K562 (cell line): ENCODE measurements at regions not wholly inside any gene's neighbourhood (a gene's known extent, or its start where the extent isn't known, plus 50 kb on each side); places are given as distances from the start of the nearest gene placed in this dataset.

Experiments
- ATAC-seq: fragments of 200-7000 bp; cut with Tn5 transposase; 3 replicates; pipeline ENCODE4 v1.9.1; 2020; ENCODE audit warnings: moderate library complexity
- BruUV-seq: library from RNA; stranded (reverse); fragments of 400-500 nt; replicated peaks from 2 replicates; lab custom pipeline; 2021; lab: Mats Ljungman, UMichigan
- CTCF ChIA-PET: fragments of 300-600 bp; formaldehyde crosslinking; extraction: SDS; loops from one replicate; lab custom pipeline; 2021; ENCODE audit warnings: low intra/inter-chr PET ratio; lab: Yijun Ruan, JAX
- POLR2A ChIA-PET: fragments of 300-600, 350-650 bp; sonication (Branson Sonifier 250); formaldehyde crosslinking; extraction: SDS; loops from one replicate; lab custom pipeline; 2021; ENCODE audit warnings: antibody characterized with exemption, inconsistent platforms; lab: Yijun Ruan, JAX
- DNase-seq, 4 experiments: peaks; one replicate each; pipeline versions ENCODE4 v3.0.0 to v3.0.0-alpha.2; 2011 to 2018; ENCODE audit warnings: low spot score in 3 of 4, mixed read lengths in 3 of 4; ENCODE audit errors: extremely low read depth in 1 of 4
- FAIRE-seq: peaks from 2 replicates; lab custom pipeline; 2011; peaks lifted over from hg19 to GRCh38; lab: Jason Lieb, UNC
- H2AFZ ChIP-seq: 2 replicates; pipeline ENCODE4 v1.6.0; 2011; ENCODE audit warnings: low read depth, low read length, control low read depth, inconsistent platforms
- H3K27ac ChIP-seq: fragments of 200-600 bp; 3 replicates; pipeline ENCODE4 v1.8.0; 2011; ENCODE audit warnings: low read depth, mild to moderate bottlenecking, control low read depth, inconsistent platforms, low read length, moderate library complexity, mixed read lengths; ENCODE audit errors: extremely low read depth
- H3K27me3 ChIP-seq, 2 experiments: fragments of 300-600 bp in 1 of 2; 2 replicates in 1 of 2; 3 replicates in 1 of 2; pipeline versions ENCODE4 v1.6.0 to v1.8.0; 2011; ENCODE audit warnings: inconsistent platforms in 2 of 2, low read length in 2 of 2, mild to moderate bottlenecking in 1 of 2, mixed read lengths in 1 of 2, moderate library complexity in 1 of 2; ENCODE audit not compliant: control insufficient read depth in 2 of 2, insufficient read depth in 2 of 2
- H3K36me3 ChIP-seq: fragments of 300-600 bp; 3 replicates; pipeline ENCODE4 v1.8.0; 2011; ENCODE audit warnings: mild to moderate bottlenecking, low read length, inconsistent platforms; ENCODE audit not compliant: control insufficient read depth, insufficient read depth
- H3K4me1 ChIP-seq, 2 experiments: fragments of 200-600 bp in 1 of 2; replicated peaks in 1 of 2; 2 replicates in 1 of 2; 3 replicates in 1 of 2; pipeline versions ENCODE4 v1.5.1 to v1.8.0; 2011; ENCODE audit warnings: inconsistent platforms in 2 of 2, low read length in 2 of 2, mild to moderate bottlenecking in 1 of 2, mixed read lengths in 1 of 2, moderate library complexity in 1 of 2; ENCODE audit not compliant: control insufficient read depth in 2 of 2, insufficient read depth in 2 of 2
- H3K4me2 ChIP-seq: 2 replicates; pipeline ENCODE4 v1.6.1; 2011; ENCODE audit warnings: low read length, control low read depth, inconsistent platforms, mixed read lengths; ENCODE audit not compliant: insufficient read depth
- H3K4me3 ChIP-seq: fragments of 200-600 bp; sonication (generic), shearing (Covaris generic); 2 replicates; pipeline ENCODE4 v1.5.1; 2016; ENCODE audit warnings: control low read depth, inconsistent platforms
- H3K79me2 ChIP-seq: fragments of 200-600 bp; 3 replicates; pipeline ENCODE4 v1.8.0; 2011; ENCODE audit warnings: low read length, inconsistent platforms; ENCODE audit not compliant: control insufficient read depth, insufficient read depth
- H3K9ac ChIP-seq, 2 experiments: 2 replicates each; pipeline versions ENCODE4 v1.6.0 to v1.6.1; 2011; ENCODE audit warnings: low read depth in 2 of 2, low read length in 2 of 2, control low read depth in 1 of 2, inconsistent platforms in 1 of 2, mild to moderate bottlenecking in 1 of 2, mixed read lengths in 1 of 2; ENCODE audit not compliant: insufficient read depth in 1 of 2
- H3K9me1 ChIP-seq: one replicate; pipeline ENCODE4 v1.6.0; 2011; ENCODE audit warnings: inconsistent platforms, mild to moderate bottlenecking, low read length, moderate library complexity; ENCODE audit not compliant: control insufficient read depth, insufficient read depth
- H3K9me3 ChIP-seq: replicated peaks from 2 replicates; pipeline ENCODE4 v1.5.1; 2011; ENCODE audit warnings: low read depth, low read length, inconsistent platforms; ENCODE audit not compliant: control insufficient read depth, insufficient read depth
- H4K20me1 ChIP-seq: replicated peaks from 2 replicates; pipeline ENCODE4 v1.6.1; 2011; ENCODE audit warnings: low read length, inconsistent platforms, mixed read lengths; ENCODE audit not compliant: control insufficient read depth, insufficient read depth
- BCLAF1 ChIP-seq, 2 experiments: fragments of 450-650 bp in 1 of 2; IDR thresholded peaks; 2 replicates each; pipeline ENCODE4 v1.6.1; 2011 to 2017; ENCODE audit warnings: low read depth in 2 of 2, antibody characterized with exemption in 1 of 2, borderline replicate concordance in 1 of 2, low read length in 1 of 2, mild to moderate bottlenecking in 1 of 2, mixed read lengths in 1 of 2; ENCODE audit not compliant: control insufficient read depth in 1 of 2
- BMI1 ChIP-seq: fragments of 150-350 bp; IDR thresholded peaks from 2 replicates; pipeline ENCODE4 v1.6.1; 2014; ENCODE audit warnings: low read length
- ETV5 ChIP-seq: sonication (generic); formaldehyde crosslinking; IDR thresholded peaks from 2 replicates; pipeline ENCODE4 v1.4.0; 2020; ENCODE audit warnings: low read depth, mild to moderate bottlenecking, missing genetic modification reagents
- FIP1L1 ChIP-seq: fragments of 200-400 bp; formaldehyde crosslinking; IDR thresholded peaks from 2 replicates; pipeline ENCODE4 v1.6.1; 2018; ENCODE audit warnings: mild to moderate bottlenecking, low read depth, low read length; ENCODE audit not compliant: poor library complexity, severe bottlenecking
- LEF1 ChIP-seq: fragments of 450-650 bp; IDR thresholded peaks from 2 replicates; pipeline ENCODE4 v1.6.1; 2016; ENCODE audit warnings: mild to moderate bottlenecking
- MBD2 ChIP-seq: sonication (generic); IDR thresholded peaks from 2 replicates; pipeline ENCODE4 v1.6.1; 2016; ENCODE audit warnings: low read depth, borderline replicate concordance
- MIER1 ChIP-seq: fragments of 450-650 bp; IDR thresholded peaks from 2 replicates; pipeline ENCODE4 v1.6.1; 2016; ENCODE audit warnings: antibody characterized with exemption, mild to moderate bottlenecking, low read depth
- PHTF2 ChIP-seq: fragments of 250-450 bp; sonication (Bioruptor Pico); IDR thresholded peaks from 2 replicates; pipeline ENCODE4 v1.5.0; 2021; ENCODE audit warnings: mild to moderate bottlenecking
- RAD51 ChIP-seq: fragments of 450-650 bp; IDR thresholded peaks from 2 replicates; pipeline ENCODE4 v1.7.1; 2016; ENCODE audit warnings: low read depth, mild to moderate bottlenecking, borderline replicate concordance
- SIN3B ChIP-seq: fragments of 450-650 bp; IDR thresholded peaks from 2 replicates; pipeline ENCODE4 v1.6.1; 2017; ENCODE audit warnings: low read depth, mild to moderate bottlenecking, moderate library complexity
- SMAD3 ChIP-seq: fragments of 450-650 bp; formaldehyde crosslinking; conservative IDR thresholded peaks from 2 replicates; pipeline ENCODE4 v1.4.0; 2020; ENCODE audit warnings: mild to moderate bottlenecking
- U2AF2 ChIP-seq: fragments of 200-400 bp; formaldehyde crosslinking; optimal IDR thresholded peaks from 2 replicates; pipeline ENCODE3; 2017; ENCODE audit warnings: low read depth, mild to moderate bottlenecking, low read length
- ZBTB12 ChIP-seq: fragments of 250-450 bp; sonication (Bioruptor Pico); IDR thresholded peaks from 2 replicates; pipeline ENCODE4 v1.4.0; 2020
- ZBTB26 ChIP-seq: fragments of 450-650 bp; formaldehyde crosslinking; IDR thresholded peaks from 2 replicates; pipeline ENCODE4 v1.4.0; 2022; ENCODE audit warnings: missing genetic modification characterization
- ZFP36 ChIP-seq: fragments of 150-350 bp; IDR thresholded peaks from 2 replicates; pipeline ENCODE4 v1.6.1; 2018; ENCODE audit warnings: low read length, low read depth; ENCODE audit not compliant: partially characterized antibody
- ZNF197 ChIP-seq: fragments of 200-800 bp; sonication (Bioruptor generic); IDR thresholded peaks from 2 replicates; pipeline ENCODE4 v1.6.1; 2016; ENCODE audit warnings: low read depth, missing genetic modification characterization, missing compliant biosample characterization
- ZNF395 ChIP-seq: fragments of 200-800 bp; sonication (Bioruptor generic); IDR thresholded peaks from 2 replicates; pipeline ENCODE4 v1.6.1; 2017; ENCODE audit warnings: missing genetic modification characterization, missing compliant biosample characterization
- WGBS: fragments of 100-300 bp; shearing (Covaris generic); methylation state at CpG from one replicate; pipeline ENCODE4 v1.1.6; 2016; ENCODE audit warnings: low coverage, mixed read lengths; ENCODE audit not compliant: insufficient coverage; ENCODE audit errors: missing lambda C conversion rate; 5-methylcytosine and 5-hydroxymethylcytosine counted together
- in situ Hi-C: fragments of 300-500 bp; cut with MboI; formaldehyde crosslinking; loops from 4 replicates; pipeline ENCODE4 v1.15.0; 2018; ENCODE audit warnings: inconsistent platforms, mixed read lengths
- intact Hi-C: fragments of 100-400 bp; cut with micrococcal nuclease; formaldehyde crosslinking; loops from 2 replicates; pipeline ENCODE4 v1.14.2; 2022

- ATAC-seq (no peak), FAIRE-seq (no peak)
- TF ChIP-seq FIP1L1 (no peak), ZBTB26 (CRISPR knock-in tag) (no peak), ZNF395 (CRISPR knock-in tag) (no peak), ZBTB12 (CRISPR knock-in tag) (no peak), MIER1 (no peak), ZNF197 (no peak), LEF1 (no peak), PHTF2 (CRISPR knock-in tag) (no peak), RAD51 (no peak), MBD2 (no peak), U2AF2 (no peak), ETV5 (CRISPR knock-in tag) (no peak), BCLAF1 (IDR thresholded peaks at IDR 0.05; ENCODE audit: borderline replicate concordance in 1 of 2, control insufficient read depth in 1 of 2, low read depth in 2 of 2, low read length in 1 of 2) (no peak), SMAD3 (CRISPR knock-in tag) (no peak), ZFP36 (no peak), BMI1 (no peak), SIN3B (no peak)
Observed at GRCh38 chr19:31601855-31602254, 252.6 kb upstream of the TSHZ3 start.

More at GRCh38 chr19:31601855-31602254, 252.6 kb upstream of the TSHZ3 start:
- H3K36me3 ChIP-seq = no peaks in the 10 kb centered on the region
- no peaks in the 10 kb centered on the region for H3K9me3 ChIP-seq
- WGBS = under 1% methylated on average over 9 of the region's 9 CpGs
- no peak overlapping the region for H2AFZ ChIP-seq
- intact Hi-C loops (no loop called here), in situ Hi-C loops (no loop called here)
- no peak overlapping the region for H3K4me3 ChIP-seq
- no peak overlapping the region for H3K4me2 ChIP-seq
- H4K20me1 ChIP-seq = peaks cover 3% of the 10 kb centered on the region; the same call in 1 of the 2 replicates
- DNase-seq = no peak
- no peak overlapping the region for H3K9ac ChIP-seq
- CTCF ChIA-PET = no interaction called here
- H3K27ac ChIP-seq = no peak overlapping the region
- BruUV-seq = no TSS peak
- no peaks in the 10 kb centered on the region for H3K9me1 ChIP-seq
- POLR2A ChIA-PET = no interaction called here
- H3K4me1 ChIP-seq = no peaks in the 10 kb centered on the region
- no peaks in the 10 kb centered on the region for H3K79me2 ChIP-seq
- H3K27me3 ChIP-seq = peaks cover 0 to 5% of the 10 kb centered on the region in 2 experiments; a peak in 1 of 5 replicates
